ENCODE measurements at regions not wholly inside any gene's neighbourhood (a gene's known extent, or its start where the extent isn't known, plus 50 kb on each side); places are given as distances from the start of the nearest gene placed in this dataset.

DNA sequence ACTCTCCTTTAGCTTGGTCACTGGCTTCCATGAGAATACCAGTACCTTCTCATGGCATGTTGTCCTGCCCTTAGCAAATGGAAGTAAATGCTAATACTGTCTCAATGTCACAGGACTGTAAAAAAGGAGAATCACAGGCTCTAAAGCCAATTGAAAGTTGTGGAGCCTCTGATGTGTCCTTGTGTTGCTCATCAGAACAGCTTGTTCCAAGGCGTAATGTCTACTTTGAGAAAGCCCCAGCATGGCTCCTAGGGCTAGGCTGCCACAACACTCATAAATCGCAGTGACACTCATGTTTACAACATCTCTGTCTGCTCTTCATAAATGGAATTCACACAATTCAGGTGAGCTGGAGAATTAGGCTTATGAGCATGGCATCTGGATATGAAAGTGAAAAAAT is 94.9 kb downstream of the ACTL7B start:
- TF ChIP-seq, protein P1, sequence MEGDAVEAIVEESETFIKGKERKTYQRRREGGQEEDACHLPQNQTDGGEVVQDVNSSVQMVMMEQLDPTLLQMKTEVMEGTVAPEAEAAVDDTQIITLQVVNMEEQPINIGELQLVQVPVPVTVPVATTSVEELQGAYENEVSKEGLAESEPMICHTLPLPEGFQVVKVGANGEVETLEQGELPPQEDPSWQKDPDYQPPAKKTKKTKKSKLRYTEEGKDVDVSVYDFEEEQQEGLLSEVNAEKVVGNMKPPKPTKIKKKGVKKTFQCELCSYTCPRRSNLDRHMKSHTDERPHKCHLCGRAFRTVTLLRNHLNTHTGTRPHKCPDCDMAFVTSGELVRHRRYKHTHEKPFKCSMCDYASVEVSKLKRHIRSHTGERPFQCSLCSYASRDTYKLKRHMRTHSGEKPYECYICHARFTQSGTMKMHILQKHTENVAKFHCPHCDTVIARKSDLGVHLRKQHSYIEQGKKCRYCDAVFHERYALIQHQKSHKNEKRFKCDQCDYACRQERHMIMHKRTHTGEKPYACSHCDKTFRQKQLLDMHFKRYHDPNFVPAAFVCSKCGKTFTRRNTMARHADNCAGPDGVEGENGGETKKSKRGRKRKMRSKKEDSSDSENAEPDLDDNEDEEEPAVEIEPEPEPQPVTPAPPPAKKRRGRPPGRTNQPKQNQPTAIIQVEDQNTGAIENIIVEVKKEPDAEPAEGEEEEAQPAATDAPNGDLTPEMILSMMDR (IDR thresholded peaks at IDR 0.05) = no peak
- TF ChIP-seq EP300 (IDR thresholded peaks at IDR 0.05) (no peak), POLR2A (IDR thresholded peaks at IDR 0.05) (no peak)
